Retinal pigment epithelial cell (primary cell): ENCODE measurements at regions not wholly inside any gene's neighbourhood (a gene's known extent, or its start where the extent isn't known, plus 50 kb on each side); places are given as distances from the start of the nearest gene placed in this dataset.

ENCODE experiments used
- DNase-seq: peaks from one replicate; pipeline ENCODE4 v3.0.0-alpha.2; 2010; ENCODE audit warnings: low read depth
- H3K4me3 ChIP-seq: 2 replicates; pipeline ENCODE4 v1.5.1; 2011; ENCODE audit warnings: mild to moderate bottlenecking, low read length, control low read depth, moderate library complexity
- TF ChIP-seq, protein P1 (sequence below): conservative IDR thresholded peaks from 2 replicates; pipeline ENCODE4 v1.5.1; 2011; ENCODE audit warnings: low read depth, low read length, control low read depth, inconsistent platforms

DNA sequence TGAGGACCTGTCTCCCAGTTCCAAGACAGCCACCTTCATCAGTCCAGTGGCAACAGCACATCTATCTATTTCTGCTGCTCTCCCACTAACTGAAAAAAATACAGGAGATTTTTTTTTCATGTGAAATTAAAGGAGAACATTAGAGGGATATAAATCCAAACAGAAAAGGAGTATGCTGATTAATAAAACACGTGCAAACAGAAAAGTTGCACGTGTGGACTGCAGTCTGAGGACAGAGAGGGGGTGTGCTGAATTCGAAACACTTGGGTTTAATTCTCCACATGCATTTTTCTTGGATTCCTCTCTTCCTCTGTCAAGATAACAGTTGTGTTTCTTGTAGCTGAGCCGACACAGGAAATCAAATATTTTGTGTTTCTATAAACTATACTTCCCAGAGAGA lies 113.4 kb downstream of the CYRIA start:
- no peak overlapping the region for H3K4me3 ChIP-seq
- DNase-seq: no peak
- TF ChIP-seq, protein P1, sequence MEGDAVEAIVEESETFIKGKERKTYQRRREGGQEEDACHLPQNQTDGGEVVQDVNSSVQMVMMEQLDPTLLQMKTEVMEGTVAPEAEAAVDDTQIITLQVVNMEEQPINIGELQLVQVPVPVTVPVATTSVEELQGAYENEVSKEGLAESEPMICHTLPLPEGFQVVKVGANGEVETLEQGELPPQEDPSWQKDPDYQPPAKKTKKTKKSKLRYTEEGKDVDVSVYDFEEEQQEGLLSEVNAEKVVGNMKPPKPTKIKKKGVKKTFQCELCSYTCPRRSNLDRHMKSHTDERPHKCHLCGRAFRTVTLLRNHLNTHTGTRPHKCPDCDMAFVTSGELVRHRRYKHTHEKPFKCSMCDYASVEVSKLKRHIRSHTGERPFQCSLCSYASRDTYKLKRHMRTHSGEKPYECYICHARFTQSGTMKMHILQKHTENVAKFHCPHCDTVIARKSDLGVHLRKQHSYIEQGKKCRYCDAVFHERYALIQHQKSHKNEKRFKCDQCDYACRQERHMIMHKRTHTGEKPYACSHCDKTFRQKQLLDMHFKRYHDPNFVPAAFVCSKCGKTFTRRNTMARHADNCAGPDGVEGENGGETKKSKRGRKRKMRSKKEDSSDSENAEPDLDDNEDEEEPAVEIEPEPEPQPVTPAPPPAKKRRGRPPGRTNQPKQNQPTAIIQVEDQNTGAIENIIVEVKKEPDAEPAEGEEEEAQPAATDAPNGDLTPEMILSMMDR: no peak

DNA sequence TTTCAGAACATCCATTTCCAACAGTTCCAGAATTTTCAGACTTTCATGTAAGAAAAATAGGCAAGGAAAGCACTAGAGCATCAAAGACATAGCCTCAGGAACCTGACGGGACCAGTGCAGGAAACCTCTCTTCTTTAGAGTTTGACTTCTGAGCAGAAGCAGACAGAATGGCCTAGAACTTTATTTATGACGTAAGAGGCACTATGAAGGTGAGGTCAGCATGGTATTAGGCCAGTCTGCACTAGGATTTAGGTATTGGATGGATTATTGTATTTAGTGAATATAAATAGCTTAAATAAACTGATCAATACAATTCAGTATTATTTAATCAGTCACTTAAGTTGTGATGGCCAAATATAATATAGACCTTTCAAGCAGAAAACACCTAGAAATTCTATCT lies 117.6 kb downstream of the CYRIA start:
- H3K4me3 ChIP-seq: no peak overlapping the region
- DNase-seq: no peak

DNA sequence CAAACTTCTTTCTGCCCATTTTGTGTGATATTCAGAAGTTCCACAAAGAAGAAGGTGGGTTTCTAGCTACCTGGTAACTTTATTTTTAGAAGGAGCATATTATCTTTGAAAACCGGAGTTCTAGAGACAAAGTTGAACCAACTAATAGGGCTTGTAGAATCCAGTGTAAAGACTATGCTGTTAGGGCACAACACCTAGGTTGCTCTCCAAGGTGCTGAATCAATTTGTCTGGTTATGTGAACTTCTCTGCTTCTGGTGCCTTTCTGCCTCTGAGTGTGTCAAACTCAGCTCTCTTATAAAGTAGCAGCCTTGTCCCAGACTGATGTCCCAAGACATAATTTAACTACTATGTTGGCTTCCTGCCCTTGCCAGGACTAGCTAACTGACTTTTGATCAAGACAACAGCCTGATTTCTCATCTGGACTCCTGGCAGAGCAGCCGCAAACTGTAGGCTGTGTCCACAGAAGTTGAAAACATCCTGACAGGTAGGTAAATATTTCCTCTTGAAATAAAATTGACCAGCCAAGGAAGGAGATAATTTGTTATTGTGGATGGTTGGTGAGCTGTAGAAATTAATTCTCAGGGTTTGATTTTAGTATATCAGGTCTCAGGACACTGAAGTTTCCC lies 119.4 kb downstream of the CYRIA start:
- H3K4me3 ChIP-seq: no peak overlapping the region
- TF ChIP-seq, protein P1: no peak
- peak; percentile 28 for DNase-seq

More for the DNA sequence above, 117.6 kb downstream of the CYRIA start:
- TF ChIP-seq, protein P1: no peak

DNA sequence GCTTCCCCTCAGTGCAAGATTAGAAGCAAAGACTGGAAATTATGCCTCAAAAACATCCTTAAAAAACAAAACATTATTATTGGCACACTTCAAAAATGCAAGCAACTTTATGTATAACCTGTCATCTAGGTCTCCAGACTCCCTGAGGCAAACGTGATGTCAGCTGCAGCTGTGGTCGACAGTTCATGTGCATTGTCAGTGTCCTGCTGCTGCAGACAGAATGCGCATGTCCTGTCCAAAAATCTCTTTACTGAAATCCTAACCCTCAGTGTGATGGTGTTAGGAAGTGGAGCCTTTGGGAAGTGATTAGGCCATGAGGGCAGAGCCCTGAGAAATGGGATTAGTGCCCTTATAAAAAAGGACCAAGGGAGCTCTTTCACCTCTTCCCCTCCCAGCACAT lies 126.9 kb downstream of the CYRIA start:
- TF ChIP-seq, protein P1: no peak
- DNase-seq: no peak
- H3K4me3 ChIP-seq: no peak overlapping the region

DNA sequence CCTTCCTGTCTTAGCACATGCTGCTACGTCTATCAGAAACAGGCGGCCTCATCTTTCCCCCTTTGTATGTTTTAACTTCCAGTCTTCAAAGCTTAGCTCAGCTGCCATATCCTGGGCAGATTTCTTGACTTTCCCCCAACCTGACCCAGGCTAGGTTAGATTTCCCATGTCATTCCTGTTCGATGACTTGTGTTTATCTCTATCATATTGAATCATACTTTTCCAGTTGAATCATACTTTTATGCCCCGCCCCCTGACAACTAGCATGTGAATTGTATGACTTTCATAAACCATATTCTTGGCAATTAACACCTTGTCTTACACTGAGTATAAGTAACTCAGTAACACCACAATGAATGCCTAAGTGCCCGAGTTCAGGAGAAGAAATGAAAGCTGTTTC lies 128.3 kb downstream of the CYRIA start:
- peak; percentile 8 for DNase-seq

DNA sequence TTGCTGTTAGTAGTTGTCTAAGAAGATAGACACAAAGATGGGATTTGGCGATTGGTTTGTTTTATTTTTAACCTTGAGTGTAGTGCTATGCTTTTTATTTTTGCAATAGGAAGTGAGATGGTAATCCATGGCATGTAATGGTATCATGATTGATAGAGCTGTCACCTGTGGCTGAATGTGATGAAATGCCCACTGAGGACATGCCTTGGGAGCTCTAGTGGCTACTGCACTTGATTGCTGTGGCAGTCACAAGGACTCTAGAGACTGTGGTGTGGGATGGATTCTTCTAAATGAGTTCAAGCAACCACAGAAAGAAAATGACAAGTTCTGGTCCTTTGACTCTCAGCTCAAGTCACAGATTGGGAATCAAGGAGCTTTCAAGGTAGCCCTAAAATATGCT lies 139.4 kb downstream of the CYRIA start:
- no peak for DNase-seq
- TF ChIP-seq, protein P1: no peak
- H3K4me3 ChIP-seq: no peak overlapping the region

More for the DNA sequence above, 128.3 kb downstream of the CYRIA start:
- TF ChIP-seq, protein P1: no peak
- H3K4me3 ChIP-seq: no peak overlapping the region

DNA sequence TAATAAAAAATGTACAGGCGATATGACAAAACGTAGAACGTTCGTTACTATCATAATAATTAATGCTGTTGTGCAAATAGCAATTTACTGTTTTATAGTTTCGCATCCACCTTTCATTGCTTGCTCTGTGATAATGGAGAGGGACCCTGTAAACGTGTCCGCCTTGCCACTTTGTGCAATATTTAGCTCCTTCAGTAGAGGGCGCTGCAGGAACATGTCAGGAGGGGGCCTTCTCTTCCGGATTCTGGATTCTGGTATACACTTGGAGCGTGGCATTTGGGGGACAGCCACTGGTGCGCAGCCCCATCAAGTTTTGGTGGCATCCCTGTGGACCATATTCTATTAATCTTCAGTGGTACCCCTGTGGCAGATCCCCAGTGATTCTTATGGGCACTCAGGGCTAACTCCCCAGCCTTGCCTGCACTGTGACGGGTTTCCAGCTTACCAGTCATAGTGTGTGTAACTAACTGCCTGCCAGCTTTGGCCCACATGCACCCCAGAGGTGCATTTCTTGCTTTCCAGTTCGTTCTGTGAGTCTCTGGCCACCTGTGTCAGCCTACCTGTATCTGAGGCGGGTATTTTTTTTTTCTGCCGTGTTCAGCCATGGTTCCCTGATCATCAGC lies 140.3 kb downstream of the CYRIA start:
- DNase-seq: no peak
- no peak overlapping the region for H3K4me3 ChIP-seq
- TF ChIP-seq, protein P1: peak; percentile 67
